Keratinocyte (primary cell): ENCODE measurements at regions not wholly inside any gene's neighbourhood (a gene's known extent, or its start where the extent isn't known, plus 50 kb on each side); places are given as distances from the start of the nearest gene placed in this dataset.

Experiments used
- CTCF ChIP-seq, 3 experiments: IDR thresholded peaks in 1 of 3; conservative IDR thresholded peaks in 1 of 3; optimal IDR thresholded peaks in 1 of 3; 2 replicates in 2 of 3; 3 replicates in 1 of 3; pipeline versions ENCODE3 to v1.5.1; 2011; ENCODE audit warnings: low read length in 3 of 3, mild to moderate bottlenecking in 3 of 3, moderate library complexity in 2 of 3, control low read depth in 1 of 3, inconsistent platforms in 1 of 3; ENCODE audit not compliant: insufficient read depth in 2 of 3; ENCODE audit errors: extremely low read depth in 1 of 3
- EZH2 ChIP-seq: IDR thresholded peaks from one replicate; pipeline ENCODE4 v1.6.1; 2012; ENCODE audit warnings: inconsistent platforms, mild to moderate bottlenecking, low read length, moderate library complexity

- no peak for TF ChIP-seq CTCF (optimal IDR thresholded peaks at IDR 0.05 in 1 of 3, IDR thresholded peaks at IDR 0.05 in 1 of 3, conservative IDR thresholded peaks at IDR 0.05 in 1 of 3; ENCODE audit: extremely low read depth in 1 of 3, insufficient read depth in 2 of 3, low read length in 3 of 3)
- TF ChIP-seq EZH2, result no peak
Measured at GRCh38 chr13:39249982-39250381, 211.7 kb downstream of the NHLRC3 start.
